ENCODE measurements at regions not wholly inside any gene's neighbourhood (a gene's known extent, or its start where the extent isn't known, plus 50 kb on each side); places are given as distances from the start of the nearest gene placed in this dataset.

GRCh38 chr9:73595036-73595545, 443.4 kb downstream of the ANXA1 start:
- TF ChIP-seq POLR2AphosphoS5 (IDR thresholded peaks at IDR 0.05) (no peak), CTCF (IDR thresholded peaks at IDR 0.05) (no peak)

Data from upper lobe of left lung (tissue), 4 donors.